HUES64 (cell line): ENCODE measurements at regions not wholly inside any gene's neighbourhood (a gene's known extent, or its start where the extent isn't known, plus 50 kb on each side); places are given as distances from the start of the nearest gene placed in this dataset.
A peak's percentile ranks its signal among the peaks of the same experiment; 100 is the strongest.
"Not testable (repeated sequence)": the region's sequence is repeated elsewhere in the genome, so short reads cannot be mapped to it uniquely, and the experiment has no call there.

Experiments
- H3K27ac ChIP-seq: 2 replicates; pipeline ENCODE4 v1.7.0; 2013; ENCODE audit warnings: low read depth, low read length, inconsistent platforms
- H3K27me3 ChIP-seq: 2 replicates; pipeline ENCODE4 v1.6.1; 2013; ENCODE audit warnings: mild to moderate bottlenecking, low read length; ENCODE audit not compliant: insufficient read depth
- H3K36me3 ChIP-seq: 2 replicates; pipeline ENCODE4 v1.6.1; 2013; ENCODE audit warnings: mild to moderate bottlenecking, low read length; ENCODE audit not compliant: insufficient read depth
- H3K4me1 ChIP-seq: 2 replicates; pipeline ENCODE4 v1.6.1; 2013; ENCODE audit warnings: mild to moderate bottlenecking, low read length, moderate library complexity; ENCODE audit not compliant: insufficient read depth
- H3K4me3 ChIP-seq: 2 replicates; pipeline ENCODE4 v1.5.1; 2013; ENCODE audit warnings: mild to moderate bottlenecking, low read length, moderate library complexity
- H3K9ac ChIP-seq: 2 replicates; pipeline ENCODE4 v1.6.1; 2013; ENCODE audit warnings: mild to moderate bottlenecking, low read depth, low read length
- H3K9me3 ChIP-seq: 2 replicates; pipeline ENCODE4 v1.6.1; 2013; ENCODE audit warnings: low read depth, low read length; ENCODE audit not compliant: insufficient read depth
- WGBS: fragments of 150-250, 120-280 bp; methylation state at CpG from one replicate; pipeline ENCODE4 v1.1.7; 2013; ENCODE audit warnings: missing lambda C conversion rate; 5-methylcytosine and 5-hydroxymethylcytosine counted together

- Histone ChIP-seq H3K4me1 (no peaks in the 10 kb centered on the region), H3K9ac (no peak overlapping the region), H3K27ac (no peak overlapping the region), H3K27me3 (no peaks in the 10 kb centered on the region), H3K4me3 (peak overlapping the region; percentile 29), H3K9me3 (peaks cover 15% of the 10 kb centered on the region; the same call in 1 of the 2 replicates), H3K36me3 (no peaks in the 10 kb centered on the region)
- 93% methylated on average over 60 of the region's 60 CpGs for WGBS
Measured at GRCh38 chrY:12421072-12421787, 279.8 kb upstream of the USP9Y start.

GRCh38 chrY:12421788-12422124, 279.3 kb upstream of the USP9Y start:
- H3K36me3 ChIP-seq = no peaks in the 10 kb centered on the region
- H3K4me1 ChIP-seq = no peaks in the 10 kb centered on the region
- H3K4me3 ChIP-seq = 0 out of 2 replicates have a peak overlapping the region, but pooled peaks have one; percentile 16
- H3K9me3 ChIP-seq = peaks cover 16% of the 10 kb centered on the region; the same call in 1 of the 2 replicates
- no peak overlapping the region for H3K27ac ChIP-seq
- no peak overlapping the region for H3K9ac ChIP-seq
- H3K27me3 ChIP-seq = no peaks in the 10 kb centered on the region
- 93% methylated on average over 18 of the region's 18 CpGs for WGBS

- peaks cover 18% of the 10 kb centered on the region; the same call in 1 of the 2 replicates for H3K9me3 ChIP-seq
- no peak overlapping the region for H3K4me3 ChIP-seq
- no peak overlapping the region for H3K27ac ChIP-seq
- no peaks in the 10 kb centered on the region for H3K36me3 ChIP-seq
- no peak overlapping the region for H3K9ac ChIP-seq
- no peaks in the 10 kb centered on the region for H3K4me1 ChIP-seq
- no peaks in the 10 kb centered on the region for H3K27me3 ChIP-seq
- WGBS = 77% methylated on average over 5 of the region's 5 CpGs
Measured at GRCh38 chrY:12422536-12422935, 278.5 kb upstream of the USP9Y start.

- Histone ChIP-seq H3K27me3 (no peaks in the 10 kb centered on the region), H3K9me3 (peaks cover 15% of the 10 kb centered on the region; the same call in 1 of the 2 replicates), H3K4me3 (no peak overlapping the region), H3K27ac (no peak overlapping the region), H3K4me1 (no peaks in the 10 kb centered on the region), H3K36me3 (no peaks in the 10 kb centered on the region), H3K9ac (no peak overlapping the region)
- 71% methylated on average over 6 of the region's 6 CpGs for WGBS
Measured at GRCh38 chrY:12423416-12424252, 277.4 kb upstream of the USP9Y start.

GRCh38 chrY:12425506-12425905, 275.5 kb upstream of the USP9Y start:
- H3K27me3 ChIP-seq = no peaks in the 10 kb centered on the region

GRCh38 chrY:12427361-12427760, 273.7 kb upstream of the USP9Y start:
- H3K4me1 ChIP-seq = no peaks in the 10 kb centered on the region
- no peaks in the 10 kb centered on the region for H3K27me3 ChIP-seq

More at GRCh38 chrY:12425506-12425905, 275.5 kb upstream of the USP9Y start:
- H3K9me3 ChIP-seq = peaks cover 20% of the 10 kb centered on the region; the same call in 1 of the 2 replicates
- no peak overlapping the region for H3K4me3 ChIP-seq
- H3K4me1 ChIP-seq = no peaks in the 10 kb centered on the region
- H3K27ac ChIP-seq = no peak overlapping the region
- WGBS = 81% methylated on average over 6 of the region's 6 CpGs
- no peak overlapping the region for H3K9ac ChIP-seq
- no peaks in the 10 kb centered on the region for H3K36me3 ChIP-seq

GRCh38 chrY:12431546-12431945, 269.5 kb upstream of the USP9Y start:
- no peak overlapping the region for H3K9ac ChIP-seq
- no peaks in the 10 kb centered on the region for H3K4me1 ChIP-seq
- H3K27me3 ChIP-seq = no peaks in the 10 kb centered on the region
- H3K36me3 ChIP-seq = no peaks in the 10 kb centered on the region
- WGBS = 51% methylated on average over 5 of the region's 6 CpGs
- H3K4me3 ChIP-seq = no peak overlapping the region
- H3K9me3 ChIP-seq = peaks cover 13% of the 10 kb centered on the region; the same call in 1 of the 2 replicates
- no peak overlapping the region for H3K27ac ChIP-seq

More at GRCh38 chrY:12427361-12427760, 273.7 kb upstream of the USP9Y start:
- no peak overlapping the region for H3K4me3 ChIP-seq
- no peak overlapping the region for H3K27ac ChIP-seq
- peaks cover 14% of the 10 kb centered on the region; the same call in 1 of the 2 replicates for H3K9me3 ChIP-seq
- 84% methylated on average over 5 of the region's 5 CpGs for WGBS
- no peak overlapping the region for H3K9ac ChIP-seq
- H3K36me3 ChIP-seq = no peaks in the 10 kb centered on the region

GRCh38 chrY:12438823-12439222, 262.2 kb upstream of the USP9Y start:
- WGBS = 83% methylated on average over 1 of the region's 6 CpGs
- H3K9me3 ChIP-seq = peaks cover 12% of the 10 kb centered on the region
- H3K4me3 ChIP-seq, H3K27ac ChIP-seq, H3K4me1 ChIP-seq, H3K9ac ChIP-seq, H3K27me3 ChIP-seq, H3K36me3 ChIP-seq: not testable (repeated sequence)

- H3K9ac ChIP-seq = no peak overlapping the region
- H3K27ac ChIP-seq = no peak overlapping the region
- H3K4me3 ChIP-seq = no peak overlapping the region
- H3K4me1 ChIP-seq = no peaks in the 10 kb centered on the region
- no peaks in the 10 kb centered on the region for H3K27me3 ChIP-seq
- WGBS = 79% methylated on average over 4 of the region's 4 CpGs
- H3K9me3 ChIP-seq = peaks cover 11% of the 10 kb centered on the region
- no peaks in the 10 kb centered on the region for H3K36me3 ChIP-seq
Measured at GRCh38 chrY:12444200-12444599, 256.8 kb upstream of the USP9Y start.

- Histone ChIP-seq H3K9me3 (peaks cover 15% of the 10 kb centered on the region), H3K27ac (peak overlapping the region; percentile 30; the same call in 1 of the 2 replicates)
- not testable (repeated sequence) for H3K4me3 ChIP-seq, H3K36me3 ChIP-seq, H3K9ac ChIP-seq, H3K27me3 ChIP-seq, H3K4me1 ChIP-seq
- 86% methylated on average over 22 of the region's 27 CpGs for WGBS
Measured at GRCh38 chrY:12446486-12447265, 254.4 kb upstream of the USP9Y start.

GRCh38 chrY:12448561-12448960, 252.5 kb upstream of the USP9Y start:
- peaks cover 12% of the 10 kb centered on the region for H3K9me3 ChIP-seq
- WGBS = 94% methylated on average over 2 of the region's 6 CpGs
- not testable (repeated sequence) for H3K4me1 ChIP-seq, H3K36me3 ChIP-seq, H3K27ac ChIP-seq, H3K27me3 ChIP-seq, H3K9ac ChIP-seq, H3K4me3 ChIP-seq
